ENCODE measurements at regions not wholly inside any gene's neighbourhood (a gene's known extent, or its start where the extent isn't known, plus 50 kb on each side); places are given as distances from the start of the nearest gene placed in this dataset.

DNA sequence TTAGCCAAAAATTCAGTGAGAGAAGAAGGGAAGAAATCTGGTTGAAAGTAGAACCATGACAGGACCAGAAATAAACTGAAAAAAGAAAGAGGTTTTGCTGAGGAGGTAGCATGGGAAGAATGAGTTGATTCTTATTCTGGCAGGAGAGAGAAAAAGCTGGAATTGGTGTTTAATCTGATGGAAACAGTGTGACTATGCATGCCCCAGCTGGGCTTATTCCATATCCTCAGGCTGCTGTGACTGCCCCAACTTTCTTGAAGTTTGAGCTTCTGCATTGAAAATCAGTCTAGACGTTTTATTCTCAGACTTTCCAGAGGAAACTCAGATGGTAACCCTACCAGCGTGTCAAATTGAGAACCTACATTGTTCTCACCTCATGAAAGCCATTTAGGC lies 352.5 kb upstream of the DCBLD2 start:
- H3K9me3 ChIP-seq (ENCODE audit: control insufficient read depth in 2 of 3, insufficient read depth in 1 of 3, low read length in 3 of 3), result peaks cover 0 to 5% (median 0%) of the 10 kb centered on the region in 3 donors
- H3K4me3 ChIP-seq (ENCODE audit: low read length in 3 of 3), result no peak overlapping the region
- H3K9ac ChIP-seq (ENCODE audit: low read length in 3 of 3), result no peak overlapping the region
- H3K36me3 ChIP-seq (ENCODE audit: control insufficient read depth in 2 of 3, insufficient read depth in 3 of 3, low read length in 3 of 3), result no peaks in the 10 kb centered on the region
- FAIRE-seq (no peak), DNase-seq (no peak)
- no peak for TF ChIP-seq CTCF (IDR thresholded peaks at IDR 0.05; ENCODE audit: borderline replicate concordance, extremely low read depth, insufficient read depth)
- peaks cover 0 to 12% (median 2%) of the 10 kb centered on the region in 3 donors for H3K4me1 ChIP-seq (ENCODE audit: control insufficient read depth in 2 of 3, insufficient read depth in 2 of 3, low read depth in 1 of 3, low read length in 3 of 3)
- H3K27ac ChIP-seq (ENCODE audit: low read depth in 2 of 2, low read length in 2 of 2), result no peak overlapping the region
- intact Hi-C loops (cut with DNase I), result no loop called here
- H3K27me3 ChIP-seq (ENCODE audit: control insufficient read depth, insufficient read depth, low read length), result no peaks in the 10 kb centered on the region

GRCh38 chr3:99250821-99251355 lies 349.4 kb upstream of the DCBLD2 start:
- no peak overlapping the region for H3K4me3 ChIP-seq (ENCODE audit: low read length in 3 of 3)
- H3K9ac ChIP-seq (ENCODE audit: low read length in 3 of 3), result no peak overlapping the region
- H3K27ac ChIP-seq (ENCODE audit: low read depth in 2 of 2, low read length in 2 of 2), result no peak overlapping the region
- TF ChIP-seq CTCF (IDR thresholded peaks at IDR 0.05; ENCODE audit: borderline replicate concordance, extremely low read depth, insufficient read depth), result no peak
- FAIRE-seq, result no peak
- DNase-seq, result no peak
- no peaks in the 10 kb centered on the region for H3K27me3 ChIP-seq (ENCODE audit: control insufficient read depth, insufficient read depth, low read length)
- intact Hi-C loops (cut with DNase I), result no loop called here
- H3K4me1 ChIP-seq (ENCODE audit: control insufficient read depth in 2 of 3, insufficient read depth in 2 of 3, low read depth in 1 of 3, low read length in 3 of 3), result peaks cover 0 to 12% (median 2%) of the 10 kb centered on the region in 3 donors
- H3K9me3 ChIP-seq (ENCODE audit: control insufficient read depth in 2 of 3, insufficient read depth in 1 of 3, low read length in 3 of 3), result no peaks in the 10 kb centered on the region
- H3K36me3 ChIP-seq (ENCODE audit: control insufficient read depth in 2 of 3, insufficient read depth in 3 of 3, low read length in 3 of 3), result no peaks in the 10 kb centered on the region

DNA sequence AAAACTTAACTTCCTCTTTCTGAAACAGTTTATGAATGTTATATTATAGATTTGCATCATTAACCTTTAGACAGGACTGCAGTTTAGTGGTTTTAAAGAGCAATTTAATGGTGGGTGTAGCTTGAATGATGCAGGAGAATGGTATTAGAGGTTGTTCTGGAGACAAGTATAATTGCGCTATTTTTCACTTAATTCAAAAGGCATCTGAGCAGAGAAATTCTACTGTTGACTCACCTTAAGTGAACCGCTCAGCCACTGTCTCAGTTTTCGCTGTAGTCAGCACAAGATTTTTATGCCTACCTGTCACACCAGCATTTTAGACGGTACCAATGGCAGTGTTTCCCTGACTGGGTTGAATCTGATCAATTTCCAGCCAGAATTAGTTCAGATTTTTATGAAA lies 348.8 kb upstream of the DCBLD2 start:
- Histone ChIP-seq H3K4me1 (ENCODE audit: control insufficient read depth in 2 of 3, insufficient read depth in 2 of 3, low read depth in 1 of 3, low read length in 3 of 3) (peaks cover 0 to 12% (median 2%) of the 10 kb centered on the region in 3 donors), H3K27ac (ENCODE audit: low read depth in 2 of 2, low read length in 2 of 2) (no peak overlapping the region), H3K9me3 (ENCODE audit: control insufficient read depth in 2 of 3, insufficient read depth in 1 of 3, low read length in 3 of 3) (no peaks in the 10 kb centered on the region), H3K9ac (ENCODE audit: low read length in 3 of 3) (no peak overlapping the region), H3K27me3 (ENCODE audit: control insufficient read depth, insufficient read depth, low read length) (no peaks in the 10 kb centered on the region), H3K36me3 (ENCODE audit: control insufficient read depth in 2 of 3, insufficient read depth in 3 of 3, low read length in 3 of 3) (no peaks in the 10 kb centered on the region), H3K4me3 (ENCODE audit: low read length in 3 of 3) (no peak overlapping the region)
- DNase-seq (peak in 1 of 5 donors; percentile 4), FAIRE-seq (no peak)
- no peak for TF ChIP-seq CTCF (IDR thresholded peaks at IDR 0.05; ENCODE audit: borderline replicate concordance, extremely low read depth, insufficient read depth)
- intact Hi-C loops (cut with DNase I), result no loop called here

DNA sequence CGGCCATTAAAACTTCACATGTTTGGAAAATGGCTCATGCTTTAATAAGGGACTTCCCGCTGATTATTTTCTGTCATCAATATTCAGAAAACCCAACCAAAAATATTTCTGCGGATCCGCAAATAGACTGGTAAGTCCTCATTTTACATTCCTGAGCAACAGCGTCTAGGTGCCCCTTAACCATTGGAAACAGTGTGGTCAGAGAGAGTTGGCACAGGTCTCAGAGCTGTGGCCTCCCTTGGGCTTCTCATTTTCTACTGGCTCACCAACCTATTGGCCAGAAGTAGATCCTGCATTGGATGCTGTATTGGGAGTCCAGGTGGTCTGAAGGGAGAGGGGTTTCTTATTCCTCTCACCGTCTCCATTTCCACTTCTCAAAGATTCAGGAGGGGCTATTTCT lies 348.1 kb upstream of the DCBLD2 start:
- no peaks in the 10 kb centered on the region for H3K9me3 ChIP-seq (ENCODE audit: control insufficient read depth in 2 of 3, insufficient read depth in 1 of 3, low read length in 3 of 3)
- H3K27ac ChIP-seq (ENCODE audit: low read depth in 2 of 2, low read length in 2 of 2), result no peak overlapping the region
- DNase-seq (no peak), FAIRE-seq (no peak)
- TF ChIP-seq CTCF (IDR thresholded peaks at IDR 0.05; ENCODE audit: borderline replicate concordance, extremely low read depth, insufficient read depth), result no peak
- H3K4me3 ChIP-seq (ENCODE audit: low read length in 3 of 3), result no peak overlapping the region
- H3K27me3 ChIP-seq (ENCODE audit: control insufficient read depth, insufficient read depth, low read length), result no peaks in the 10 kb centered on the region
- intact Hi-C loops (cut with DNase I), result no loop called here
- peaks cover 0 to 12% (median 2%) of the 10 kb centered on the region in 3 donors for H3K4me1 ChIP-seq (ENCODE audit: control insufficient read depth in 2 of 3, insufficient read depth in 2 of 3, low read depth in 1 of 3, low read length in 3 of 3)
- H3K36me3 ChIP-seq (ENCODE audit: control insufficient read depth in 2 of 3, insufficient read depth in 3 of 3, low read length in 3 of 3), result no peaks in the 10 kb centered on the region
- no peak overlapping the region for H3K9ac ChIP-seq (ENCODE audit: low read length in 3 of 3)

All from kidney (tissue), 13 donors.